Mesendoderm (in vitro differentiated cells): ENCODE measurements at regions not wholly inside any gene's neighbourhood (a gene's known extent, or its start where the extent isn't known, plus 50 kb on each side); places are given as distances from the start of the nearest gene placed in this dataset.

ENCODE experiments used
- DNase-seq: peaks from one replicate; pipeline ENCODE4 v3.0.0; 2013
- H2AK5ac ChIP-seq: 2 replicates; pipeline ENCODE4 v1.6.1; 2013; ENCODE audit warnings: low read length, inconsistent platforms
- H2BK120ac ChIP-seq: 2 replicates; pipeline ENCODE4 v1.6.1; 2013; ENCODE audit warnings: low read depth, mild to moderate bottlenecking, low read length, moderate library complexity, mixed read lengths
- H2BK15ac ChIP-seq: replicated peaks from 2 replicates; pipeline ENCODE4 v1.6.1; 2013; ENCODE audit warnings: low read depth, mild to moderate bottlenecking, moderate library complexity
- H2BK5ac ChIP-seq: 2 replicates; pipeline ENCODE4 v1.6.1; 2013; ENCODE audit warnings: low read length, inconsistent platforms
- H3K18ac ChIP-seq: 2 replicates; pipeline ENCODE4 v1.6.1; 2013; ENCODE audit warnings: mild to moderate bottlenecking, low read length, mixed read lengths
- H3K23ac ChIP-seq: one replicate; pipeline ENCODE4 v1.6.1; 2013; ENCODE audit warnings: low read length
- H3K27ac ChIP-seq: 2 replicates; pipeline ENCODE4 v1.5.1; 2013; ENCODE audit warnings: low read depth, mild to moderate bottlenecking, inconsistent platforms, low read length, moderate library complexity
- H3K27me3 ChIP-seq: 2 replicates; pipeline ENCODE4 v1.6.1; 2013; ENCODE audit warnings: low read length, control low read depth, mild to moderate bottlenecking, inconsistent platforms; ENCODE audit not compliant: insufficient read depth, poor library complexity
- H3K36me3 ChIP-seq: 2 replicates; pipeline ENCODE4 v1.6.1; 2013; ENCODE audit warnings: low read length, inconsistent platforms; ENCODE audit not compliant: control insufficient read depth, insufficient read depth
- H3K4ac ChIP-seq: one replicate; pipeline ENCODE4 v1.6.1; 2013; ENCODE audit warnings: low read depth, mild to moderate bottlenecking, low read length, moderate library complexity
- H3K4me1 ChIP-seq: 2 replicates; pipeline ENCODE4 v1.6.1; 2013; ENCODE audit warnings: low read depth, low read length, inconsistent platforms; ENCODE audit not compliant: control insufficient read depth
- H3K4me2 ChIP-seq: 2 replicates; pipeline ENCODE4 v1.6.1; 2013; ENCODE audit warnings: low read length
- H3K4me3 ChIP-seq: 2 replicates; pipeline ENCODE4 v1.5.1; 2013; ENCODE audit warnings: mild to moderate bottlenecking, low read length
- H3K56ac ChIP-seq: one replicate; pipeline ENCODE4 v1.6.1; 2013; ENCODE audit warnings: low read length
- H3K79me1 ChIP-seq: 2 replicates; pipeline ENCODE4 v1.6.1; 2013; ENCODE audit warnings: low read length, inconsistent platforms
- H3K79me2 ChIP-seq: 2 replicates; pipeline ENCODE4 v1.6.1; 2013; ENCODE audit warnings: mild to moderate bottlenecking, low read length; ENCODE audit not compliant: control insufficient read depth, insufficient read depth
- H3K9ac ChIP-seq: 2 replicates; pipeline ENCODE4 v1.6.1; 2013; ENCODE audit warnings: low read length, inconsistent platforms
- H4K5ac ChIP-seq: one replicate; pipeline ENCODE4 v1.6.1; 2013; ENCODE audit warnings: low read length
- H4K8ac ChIP-seq: one replicate; pipeline ENCODE4 v1.6.1; 2013; ENCODE audit warnings: low read depth, mild to moderate bottlenecking, control low read depth, low read length, moderate library complexity
- WGBS: extraction: QIAGEN DNeasy Blood & Tissue Kit; methylation state at CpG from one replicate; pipeline ENCODE4 v1.1.7; 2013; ENCODE audit warnings: low lambda C conversion rate, missing lambda C conversion rate; ENCODE audit not compliant: insufficient coverage; ENCODE audit errors: extremely low coverage; 5-methylcytosine and 5-hydroxymethylcytosine counted together

GRCh38 chr12:72162875-72163274, 109.3 kb upstream of the TRHDE start:
- no peak overlapping the region for H3K4me2 ChIP-seq
- H3K79me1 ChIP-seq = no peaks in the 10 kb centered on the region
- H4K5ac ChIP-seq = no peak overlapping the region
- H4K8ac ChIP-seq = no peak overlapping the region
- H3K56ac ChIP-seq = no peak overlapping the region
- no peaks in the 10 kb centered on the region for H3K4me1 ChIP-seq
- no peaks in the 10 kb centered on the region for H3K36me3 ChIP-seq
- H3K4ac ChIP-seq = no peak overlapping the region
- H3K27ac ChIP-seq = no peak overlapping the region
- H3K4me3 ChIP-seq = no peak overlapping the region
- no peak overlapping the region for H3K18ac ChIP-seq
- no peak for DNase-seq
- no peak overlapping the region for H3K23ac ChIP-seq
- H3K79me2 ChIP-seq = no peaks in the 10 kb centered on the region
- no peak overlapping the region for H3K9ac ChIP-seq
- no peak overlapping the region for H2BK5ac ChIP-seq
- no peak overlapping the region for H2AK5ac ChIP-seq
- no peak overlapping the region for H2BK120ac ChIP-seq
- WGBS = no CpG with 5 or more reads among the region's 2 CpGs
- H2BK15ac ChIP-seq = no peak overlapping the region
- H3K27me3 ChIP-seq = no peaks in the 10 kb centered on the region

DNA sequence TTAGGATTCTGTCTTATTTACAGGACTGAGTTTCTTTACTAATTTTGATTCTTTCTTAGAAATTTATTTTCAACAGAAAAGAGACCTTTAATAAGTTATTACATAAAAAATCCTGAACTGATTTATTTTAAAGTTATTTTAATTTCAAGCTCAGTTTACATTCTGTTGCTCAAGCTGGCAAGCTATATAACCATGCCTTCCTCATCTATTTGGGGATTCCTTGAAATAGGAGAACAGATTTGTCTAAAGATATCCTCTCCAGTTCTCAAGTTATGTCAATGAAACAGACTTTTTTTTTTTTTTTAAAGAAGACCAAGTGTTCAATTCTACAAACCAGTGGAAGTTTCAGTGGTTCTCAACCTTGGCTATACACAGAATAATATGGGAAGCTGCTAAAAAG, 103.3 kb upstream of the TRHDE start:
- no peak overlapping the region for H3K23ac ChIP-seq
- H3K4me3 ChIP-seq = no peak overlapping the region
- no peaks in the 10 kb centered on the region for H3K36me3 ChIP-seq
- H3K56ac ChIP-seq = no peak overlapping the region
- no peak overlapping the region for H4K8ac ChIP-seq
- no peaks in the 10 kb centered on the region for H3K4me1 ChIP-seq
- H3K4me2 ChIP-seq = no peak overlapping the region
- H3K79me1 ChIP-seq = no peaks in the 10 kb centered on the region
- H2BK15ac ChIP-seq = no peak overlapping the region
- no peak overlapping the region for H2BK120ac ChIP-seq
- H2BK5ac ChIP-seq = no peak overlapping the region
- no peak overlapping the region for H2AK5ac ChIP-seq
- no peak overlapping the region for H3K9ac ChIP-seq
- no peak overlapping the region for H3K18ac ChIP-seq
- no peak overlapping the region for H3K4ac ChIP-seq
- no peak for DNase-seq
- no peak overlapping the region for H4K5ac ChIP-seq
- no peaks in the 10 kb centered on the region for H3K79me2 ChIP-seq
- no peaks in the 10 kb centered on the region for H3K27me3 ChIP-seq
- no peak overlapping the region for H3K27ac ChIP-seq

- no peaks in the 10 kb centered on the region for H3K79me1 ChIP-seq
- DNase-seq = no peak
- H2BK15ac ChIP-seq = no peak overlapping the region
- WGBS = no CpG with 5 or more reads among the region's 4 CpGs
- no peaks in the 10 kb centered on the region for H3K27me3 ChIP-seq
- H3K79me2 ChIP-seq = no peaks in the 10 kb centered on the region
- no peak overlapping the region for H3K23ac ChIP-seq
- no peaks in the 10 kb centered on the region for H3K4me1 ChIP-seq
- H3K27ac ChIP-seq = no peak overlapping the region
- no peak overlapping the region for H4K5ac ChIP-seq
- H2AK5ac ChIP-seq = no peak overlapping the region
- no peak overlapping the region for H3K4me2 ChIP-seq
- H2BK120ac ChIP-seq = no peak overlapping the region
- H3K9ac ChIP-seq = no peak overlapping the region
- no peak overlapping the region for H3K4me3 ChIP-seq
- H3K4ac ChIP-seq = no peak overlapping the region
- no peak overlapping the region for H2BK5ac ChIP-seq
- H3K18ac ChIP-seq = no peak overlapping the region
- no peak overlapping the region for H4K8ac ChIP-seq
- no peaks in the 10 kb centered on the region for H3K36me3 ChIP-seq
- H3K56ac ChIP-seq = no peak overlapping the region
These were observed 98.2 kb upstream of the TRHDE start for GRCh38 chr12:72173974-72174373.

DNA sequence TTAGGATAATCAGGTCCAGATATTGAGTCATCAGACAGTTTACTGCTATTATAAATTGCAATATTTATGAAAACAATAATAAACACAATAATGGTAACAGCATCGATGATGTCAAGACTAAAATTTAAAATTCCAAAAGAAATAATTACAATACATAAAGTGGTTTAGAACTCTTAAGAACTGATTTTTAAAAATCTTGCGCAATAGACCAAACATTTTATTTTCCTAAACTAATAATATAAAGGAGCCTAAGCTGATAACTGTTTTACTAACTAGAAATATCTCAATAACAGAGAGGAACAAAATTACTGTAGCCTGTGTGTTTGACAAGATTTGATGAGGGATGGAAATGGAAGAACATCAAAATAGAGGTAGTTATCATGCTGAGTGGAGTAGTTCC, 93.9 kb upstream of the TRHDE start:
- Histone ChIP-seq H3K27me3 (no peaks in the 10 kb centered on the region), H3K36me3 (no peaks in the 10 kb centered on the region), H3K23ac (no peak overlapping the region), H3K18ac (no peak overlapping the region), H3K4me2 (no peak overlapping the region), H3K9ac (no peak overlapping the region), H3K56ac (no peak overlapping the region), H3K79me1 (no peaks in the 10 kb centered on the region), H3K4me1 (no peaks in the 10 kb centered on the region), H2BK120ac (no peak overlapping the region), H4K8ac (no peak overlapping the region), H4K5ac (no peak overlapping the region), H3K79me2 (no peaks in the 10 kb centered on the region), H3K27ac (no peak overlapping the region), H2BK5ac (no peak overlapping the region), H3K4me3 (no peak overlapping the region), H3K4ac (no peak overlapping the region), H2BK15ac (no peak overlapping the region), H2AK5ac (no peak overlapping the region)
- 100% methylated on average over 1 of the region's 2 CpGs for WGBS
- no peak for DNase-seq

- H3K4ac ChIP-seq = no peak overlapping the region
- no peaks in the 10 kb centered on the region for H3K4me1 ChIP-seq
- H3K9ac ChIP-seq = no peak overlapping the region
- DNase-seq = no peak
- H2BK15ac ChIP-seq = no peak overlapping the region
- H4K8ac ChIP-seq = no peak overlapping the region
- no peaks in the 10 kb centered on the region for H3K36me3 ChIP-seq
- no peak overlapping the region for H3K23ac ChIP-seq
- H2BK5ac ChIP-seq = no peak overlapping the region
- no peaks in the 10 kb centered on the region for H3K79me2 ChIP-seq
- no peak overlapping the region for H3K18ac ChIP-seq
- H2AK5ac ChIP-seq = no peak overlapping the region
- no peak overlapping the region for H3K4me3 ChIP-seq
- WGBS = no CpG with 5 or more reads among the region's 2 CpGs
- no peak overlapping the region for H2BK120ac ChIP-seq
- H3K79me1 ChIP-seq = no peaks in the 10 kb centered on the region
- H3K27me3 ChIP-seq = no peaks in the 10 kb centered on the region
- no peak overlapping the region for H4K5ac ChIP-seq
- no peak overlapping the region for H3K56ac ChIP-seq
- H3K27ac ChIP-seq = no peak overlapping the region
- no peak overlapping the region for H3K4me2 ChIP-seq
These were observed 93.3 kb upstream of the TRHDE start for GRCh38 chr12:72178871-72179270.

DNA sequence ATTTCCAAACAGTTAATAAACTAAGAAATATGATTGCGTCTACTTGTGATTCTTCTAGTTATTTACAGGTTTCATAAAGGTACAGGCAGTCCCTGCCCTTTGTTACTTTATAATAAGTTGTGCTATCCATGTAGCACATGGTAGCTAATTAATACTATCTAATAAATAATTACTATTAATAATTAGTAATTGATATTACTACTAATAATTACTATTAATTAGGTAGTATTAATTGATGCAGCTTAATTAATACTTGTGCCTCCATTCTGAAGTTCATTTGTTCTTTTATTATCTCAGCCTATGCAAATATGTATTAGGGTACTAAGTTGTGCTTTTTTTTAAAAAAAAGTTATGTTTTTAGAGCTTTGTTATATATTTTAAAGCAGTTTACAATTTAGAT, 92.3 kb upstream of the TRHDE start:
- no peak overlapping the region for H2AK5ac ChIP-seq
- H3K4me2 ChIP-seq = no peak overlapping the region
- H3K79me2 ChIP-seq = no peaks in the 10 kb centered on the region
- H4K5ac ChIP-seq = no peak overlapping the region
- no peak overlapping the region for H3K9ac ChIP-seq
- H3K36me3 ChIP-seq = no peaks in the 10 kb centered on the region
- no peak overlapping the region for H3K4ac ChIP-seq
- H3K27me3 ChIP-seq = no peaks in the 10 kb centered on the region
- no peak overlapping the region for H3K56ac ChIP-seq
- no CpG with 5 or more reads among the region's 1 CpG for WGBS
- no peak overlapping the region for H2BK15ac ChIP-seq
- H3K18ac ChIP-seq = no peak overlapping the region
- H3K27ac ChIP-seq = no peak overlapping the region
- DNase-seq = no peak
- H3K79me1 ChIP-seq = no peaks in the 10 kb centered on the region
- H3K4me1 ChIP-seq = no peaks in the 10 kb centered on the region
- H3K4me3 ChIP-seq = no peak overlapping the region
- H2BK120ac ChIP-seq = no peak overlapping the region
- no peak overlapping the region for H4K8ac ChIP-seq
- H3K23ac ChIP-seq = no peak overlapping the region
- H2BK5ac ChIP-seq = no peak overlapping the region
